K562 (cell line): ENCODE measurements at regions not wholly inside any gene's neighbourhood (a gene's known extent, or its start where the extent isn't known, plus 50 kb on each side); places are given as distances from the start of the nearest gene placed in this dataset.

Experiments used
- ATAC-seq: fragments of 200-7000 bp; cut with Tn5 transposase; 3 replicates; pipeline ENCODE4 v1.9.1; 2020; ENCODE audit warnings: moderate library complexity
- BruUV-seq: library from RNA; stranded (reverse); fragments of 400-500 nt; replicated peaks from 2 replicates; lab custom pipeline; 2021; lab: Mats Ljungman, UMichigan
- CTCF ChIA-PET: fragments of 300-600 bp; formaldehyde crosslinking; extraction: SDS; loops from one replicate; lab custom pipeline; 2021; ENCODE audit warnings: low intra/inter-chr PET ratio; lab: Yijun Ruan, JAX
- POLR2A ChIA-PET: fragments of 300-600, 350-650 bp; sonication (Branson Sonifier 250); formaldehyde crosslinking; extraction: SDS; loops from one replicate; lab custom pipeline; 2021; ENCODE audit warnings: antibody characterized with exemption, inconsistent platforms; lab: Yijun Ruan, JAX
- DNase-seq, 4 experiments: peaks; one replicate each; pipeline versions ENCODE4 v3.0.0 to v3.0.0-alpha.2; 2011 to 2018; ENCODE audit warnings: low spot score in 3 of 4, mixed read lengths in 3 of 4; ENCODE audit errors: extremely low read depth in 1 of 4
- FAIRE-seq: peaks from 2 replicates; lab custom pipeline; 2011; peaks lifted over from hg19 to GRCh38; lab: Jason Lieb, UNC
- H2AFZ ChIP-seq: 2 replicates; pipeline ENCODE4 v1.6.0; 2011; ENCODE audit warnings: low read depth, low read length, control low read depth, inconsistent platforms
- H3K27ac ChIP-seq: fragments of 200-600 bp; 3 replicates; pipeline ENCODE4 v1.8.0; 2011; ENCODE audit warnings: low read depth, mild to moderate bottlenecking, control low read depth, inconsistent platforms, low read length, moderate library complexity, mixed read lengths; ENCODE audit errors: extremely low read depth
- H3K27me3 ChIP-seq, 2 experiments: fragments of 300-600 bp in 1 of 2; 2 replicates in 1 of 2; 3 replicates in 1 of 2; pipeline versions ENCODE4 v1.6.0 to v1.8.0; 2011; ENCODE audit warnings: inconsistent platforms in 2 of 2, low read length in 2 of 2, mild to moderate bottlenecking in 1 of 2, mixed read lengths in 1 of 2, moderate library complexity in 1 of 2; ENCODE audit not compliant: control insufficient read depth in 2 of 2, insufficient read depth in 2 of 2
- H3K36me3 ChIP-seq: fragments of 300-600 bp; 3 replicates; pipeline ENCODE4 v1.8.0; 2011; ENCODE audit warnings: mild to moderate bottlenecking, low read length, inconsistent platforms; ENCODE audit not compliant: control insufficient read depth, insufficient read depth
- H3K4me1 ChIP-seq, 2 experiments: fragments of 200-600 bp in 1 of 2; replicated peaks in 1 of 2; 2 replicates in 1 of 2; 3 replicates in 1 of 2; pipeline versions ENCODE4 v1.5.1 to v1.8.0; 2011; ENCODE audit warnings: inconsistent platforms in 2 of 2, low read length in 2 of 2, mild to moderate bottlenecking in 1 of 2, mixed read lengths in 1 of 2, moderate library complexity in 1 of 2; ENCODE audit not compliant: control insufficient read depth in 2 of 2, insufficient read depth in 2 of 2
- H3K4me2 ChIP-seq: 2 replicates; pipeline ENCODE4 v1.6.1; 2011; ENCODE audit warnings: low read length, control low read depth, inconsistent platforms, mixed read lengths; ENCODE audit not compliant: insufficient read depth
- H3K4me3 ChIP-seq: fragments of 200-600 bp; sonication (generic), shearing (Covaris generic); 2 replicates; pipeline ENCODE4 v1.5.1; 2016; ENCODE audit warnings: control low read depth, inconsistent platforms
- H3K79me2 ChIP-seq: fragments of 200-600 bp; 3 replicates; pipeline ENCODE4 v1.8.0; 2011; ENCODE audit warnings: low read length, inconsistent platforms; ENCODE audit not compliant: control insufficient read depth, insufficient read depth
- H3K9ac ChIP-seq, 2 experiments: 2 replicates each; pipeline versions ENCODE4 v1.6.0 to v1.6.1; 2011; ENCODE audit warnings: low read depth in 2 of 2, low read length in 2 of 2, control low read depth in 1 of 2, inconsistent platforms in 1 of 2, mild to moderate bottlenecking in 1 of 2, mixed read lengths in 1 of 2; ENCODE audit not compliant: insufficient read depth in 1 of 2
- H3K9me1 ChIP-seq: one replicate; pipeline ENCODE4 v1.6.0; 2011; ENCODE audit warnings: inconsistent platforms, mild to moderate bottlenecking, low read length, moderate library complexity; ENCODE audit not compliant: control insufficient read depth, insufficient read depth
- H3K9me3 ChIP-seq: replicated peaks from 2 replicates; pipeline ENCODE4 v1.5.1; 2011; ENCODE audit warnings: low read depth, low read length, inconsistent platforms; ENCODE audit not compliant: control insufficient read depth, insufficient read depth
- H4K20me1 ChIP-seq: replicated peaks from 2 replicates; pipeline ENCODE4 v1.6.1; 2011; ENCODE audit warnings: low read length, inconsistent platforms, mixed read lengths; ENCODE audit not compliant: control insufficient read depth, insufficient read depth
- ARHGAP35 ChIP-seq: fragments of 450-650 bp; IDR thresholded peaks from 2 replicates; pipeline ENCODE4 v1.6.1; 2018; ENCODE audit not compliant: partially characterized antibody
- CCAR2 ChIP-seq: fragments of 200-400 bp; formaldehyde crosslinking; IDR thresholded peaks from 2 replicates; pipeline ENCODE4 v1.6.1; 2017; ENCODE audit warnings: mild to moderate bottlenecking, low read depth, low read length
- CHD1 ChIP-seq: fragments of 200-600 bp; sonication (generic); IDR thresholded peaks from one replicate; pipeline ENCODE4 v1.6.1; 2012; ENCODE audit warnings: mild to moderate bottlenecking, moderate library complexity, low read length, inconsistent platforms
- EP400 ChIP-seq: fragments of 450-650 bp; IDR thresholded peaks from 2 replicates; pipeline ENCODE4 v1.6.1; 2017; ENCODE audit warnings: antibody characterized with exemption, mild to moderate bottlenecking, moderate library complexity
- HNRNPL ChIP-seq: fragments of 200-400 bp; formaldehyde crosslinking; IDR thresholded peaks from 2 replicates; pipeline ENCODE4 v1.6.1; 2017; ENCODE audit warnings: low read depth, mild to moderate bottlenecking, low read length
- MED1 ChIP-seq: sonication (generic); formaldehyde crosslinking; IDR thresholded peaks from 2 replicates; pipeline ENCODE4 v1.8.1; 2023; ENCODE audit warnings: missing genetic modification reagents, borderline replicate concordance
- NCOA2 ChIP-seq, 2 experiments: fragments of 450-650 bp; IDR thresholded peaks; 2 replicates each; pipeline ENCODE4 v1.6.1; 2018; ENCODE audit warnings: mild to moderate bottlenecking in 2 of 2, moderate library complexity in 1 of 2; ENCODE audit not compliant: partially characterized antibody in 2 of 2
- NR3C1 ChIP-seq: sonication (generic); formaldehyde crosslinking; IDR thresholded peaks from 2 replicates; pipeline ENCODE4 v1.8.1; 2022; ENCODE audit warnings: missing genetic modification reagents
- PRPF4 ChIP-seq: fragments of 200-400 bp; formaldehyde crosslinking; IDR thresholded peaks from one replicate; pipeline ENCODE4 v1.6.1; 2017; ENCODE audit warnings: low read length, low read depth, mild to moderate bottlenecking; ENCODE audit not compliant: insufficient read depth, poor library complexity, severe bottlenecking
- SREBF1 ChIP-seq: fragments of 150-350 bp; IDR thresholded peaks from 2 replicates; pipeline ENCODE4 v1.6.1; 2014; ENCODE audit warnings: antibody characterized with exemption, low read depth, low read length, borderline replicate concordance
- U2AF2 ChIP-seq: fragments of 200-400 bp; formaldehyde crosslinking; optimal IDR thresholded peaks from 2 replicates; pipeline ENCODE3; 2017; ENCODE audit warnings: low read depth, mild to moderate bottlenecking, low read length
- ZNF197 ChIP-seq: fragments of 200-800 bp; sonication (Bioruptor generic); IDR thresholded peaks from 2 replicates; pipeline ENCODE4 v1.6.1; 2016; ENCODE audit warnings: low read depth, missing genetic modification characterization, missing compliant biosample characterization
- ZNF583 ChIP-seq: fragments of 250-450 bp; sonication (Bioruptor Pico); IDR thresholded peaks from 2 replicates; pipeline ENCODE4 v1.4.0; 2020
- ZNF695 ChIP-seq: fragments of 450-650 bp; formaldehyde crosslinking; IDR thresholded peaks from 2 replicates; pipeline ENCODE4 v1.4.0; 2020; ENCODE audit warnings: mild to moderate bottlenecking, moderate library complexity
- ZNF76 ChIP-seq: fragments of 250-450 bp; sonication (Bioruptor Pico); IDR thresholded peaks from 2 replicates; pipeline ENCODE4 v1.4.0; 2020; ENCODE audit warnings: mild to moderate bottlenecking, moderate library complexity, borderline replicate concordance
- WGBS: fragments of 100-300 bp; shearing (Covaris generic); methylation state at CpG from one replicate; pipeline ENCODE4 v1.1.6; 2016; ENCODE audit warnings: low coverage, mixed read lengths; ENCODE audit not compliant: insufficient coverage; ENCODE audit errors: missing lambda C conversion rate; 5-methylcytosine and 5-hydroxymethylcytosine counted together
- in situ Hi-C: fragments of 300-500 bp; cut with MboI; formaldehyde crosslinking; loops from 4 replicates; pipeline ENCODE4 v1.15.0; 2018; ENCODE audit warnings: inconsistent platforms, mixed read lengths
- intact Hi-C: fragments of 100-400 bp; cut with micrococcal nuclease; formaldehyde crosslinking; loops from 2 replicates; pipeline ENCODE4 v1.14.2; 2022
- TF ChIP-seq, protein P1 (sequence below): fragments of 450-650 bp; IDR thresholded peaks from 2 replicates; pipeline ENCODE4 v1.6.1; 2016; ENCODE audit warnings: missing biosample characterization, missing genetic modification characterization
- TF ChIP-seq, protein P2 (sequence below), 3 experiments: fragments of 200-800 bp in 1 of 3; fragments of 250-450 bp in 1 of 3; fragments of 450-650 bp in 1 of 3; sonication (Bioruptor Pico) in 1 of 3; sonication (Bioruptor generic) in 1 of 3; formaldehyde crosslinking in 1 of 3; IDR thresholded peaks; 2 replicates each; pipeline versions ENCODE4 v1.6.1 to v1.8.0; 2016 to 2022; ENCODE audit warnings: mild to moderate bottlenecking in 2 of 3, missing genetic modification characterization in 2 of 3, missing compliant biosample characterization in 1 of 3, moderate library complexity in 1 of 3
- TF ChIP-seq, protein P3 (sequence below): sonication (generic); formaldehyde crosslinking; IDR thresholded peaks from 2 replicates; pipeline ENCODE4 v1.8.0; 2023; ENCODE audit warnings: mild to moderate bottlenecking, missing genetic modification reagents
- TF ChIP-seq, protein P4 (sequence below): fragments of 250-450 bp; sonication (Bioruptor Pico); IDR thresholded peaks from 2 replicates; pipeline ENCODE4 v1.9.0; 2021; ENCODE audit warnings: mild to moderate bottlenecking

DNA sequence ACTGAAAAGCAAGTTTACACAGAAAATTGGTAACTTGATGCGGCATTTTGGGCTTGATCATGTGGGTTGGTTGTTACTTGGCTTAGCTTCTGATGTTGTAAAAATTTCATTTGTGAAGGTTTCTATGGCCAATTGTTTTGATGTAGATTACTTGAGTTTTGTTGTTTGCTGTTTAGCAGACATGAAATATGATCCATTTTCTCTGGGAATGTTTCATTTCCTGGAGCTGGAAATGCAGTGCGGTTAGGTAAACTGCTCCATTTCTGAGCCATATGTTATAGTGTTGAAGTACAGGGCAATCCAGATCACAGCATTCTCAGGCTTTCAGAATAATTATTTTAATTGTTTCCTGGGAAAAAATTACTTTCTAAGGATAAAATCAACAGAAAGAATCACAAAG is 396.9 kb downstream of the ENC1 start:
- Histone ChIP-seq H3K27ac (no peak overlapping the region), H3K36me3 (no peaks in the 10 kb centered on the region), H3K79me2 (no peaks in the 10 kb centered on the region), H3K4me3 (no peak overlapping the region), H3K9me1 (no peaks in the 10 kb centered on the region), H3K9ac (no peak overlapping the region), H4K20me1 (no peaks in the 10 kb centered on the region), H3K4me1 (no peaks in the 10 kb centered on the region), H3K27me3 (no peaks in the 10 kb centered on the region), H3K4me2 (no peak overlapping the region), H3K9me3 (no peaks in the 10 kb centered on the region), H2AFZ (no peak overlapping the region)
- ChIA-PET POLR2A (no interaction called here), CTCF (no interaction called here)
- in situ Hi-C loops (no loop called here), intact Hi-C loops (no loop called here)
- FAIRE-seq: no peak
- BruUV-seq: no TSS peak
- DNase-seq: no peak
- 9% methylated on average over 2 of the region's 2 CpGs for WGBS
- no peak for ATAC-seq
- TF ChIP-seq SREBF1 (no peak), ZNF76 (CRISPR knock-in tag) (no peak), CCAR2 (no peak), CHD1 (no peak), U2AF2 (no peak), NR3C1 (CRISPR knock-in tag) (no peak), NCOA2 (IDR thresholded peaks at IDR 0.05; ENCODE audit: partially characterized antibody in 2 of 2) (no peak), MED1 (CRISPR knock-in tag) (no peak), PRPF4 (no peak), ARHGAP35 (no peak), ZNF197 (CRISPR knock-in tag) (no peak), EP400 (no peak), ZNF583 (CRISPR knock-in tag) (no peak), HNRNPL (no peak), ZNF695 (no peak)
- TF ChIP-seq, protein P1, sequence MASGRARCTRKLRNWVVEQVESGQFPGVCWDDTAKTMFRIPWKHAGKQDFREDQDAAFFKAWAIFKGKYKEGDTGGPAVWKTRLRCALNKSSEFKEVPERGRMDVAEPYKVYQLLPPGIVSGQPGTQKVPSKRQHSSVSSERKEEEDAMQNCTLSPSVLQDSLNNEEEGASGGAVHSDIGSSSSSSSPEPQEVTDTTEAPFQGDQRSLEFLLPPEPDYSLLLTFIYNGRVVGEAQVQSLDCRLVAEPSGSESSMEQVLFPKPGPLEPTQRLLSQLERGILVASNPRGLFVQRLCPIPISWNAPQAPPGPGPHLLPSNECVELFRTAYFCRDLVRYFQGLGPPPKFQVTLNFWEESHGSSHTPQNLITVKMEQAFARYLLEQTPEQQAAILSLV (tag): no peak
- TF ChIP-seq, protein P2, sequence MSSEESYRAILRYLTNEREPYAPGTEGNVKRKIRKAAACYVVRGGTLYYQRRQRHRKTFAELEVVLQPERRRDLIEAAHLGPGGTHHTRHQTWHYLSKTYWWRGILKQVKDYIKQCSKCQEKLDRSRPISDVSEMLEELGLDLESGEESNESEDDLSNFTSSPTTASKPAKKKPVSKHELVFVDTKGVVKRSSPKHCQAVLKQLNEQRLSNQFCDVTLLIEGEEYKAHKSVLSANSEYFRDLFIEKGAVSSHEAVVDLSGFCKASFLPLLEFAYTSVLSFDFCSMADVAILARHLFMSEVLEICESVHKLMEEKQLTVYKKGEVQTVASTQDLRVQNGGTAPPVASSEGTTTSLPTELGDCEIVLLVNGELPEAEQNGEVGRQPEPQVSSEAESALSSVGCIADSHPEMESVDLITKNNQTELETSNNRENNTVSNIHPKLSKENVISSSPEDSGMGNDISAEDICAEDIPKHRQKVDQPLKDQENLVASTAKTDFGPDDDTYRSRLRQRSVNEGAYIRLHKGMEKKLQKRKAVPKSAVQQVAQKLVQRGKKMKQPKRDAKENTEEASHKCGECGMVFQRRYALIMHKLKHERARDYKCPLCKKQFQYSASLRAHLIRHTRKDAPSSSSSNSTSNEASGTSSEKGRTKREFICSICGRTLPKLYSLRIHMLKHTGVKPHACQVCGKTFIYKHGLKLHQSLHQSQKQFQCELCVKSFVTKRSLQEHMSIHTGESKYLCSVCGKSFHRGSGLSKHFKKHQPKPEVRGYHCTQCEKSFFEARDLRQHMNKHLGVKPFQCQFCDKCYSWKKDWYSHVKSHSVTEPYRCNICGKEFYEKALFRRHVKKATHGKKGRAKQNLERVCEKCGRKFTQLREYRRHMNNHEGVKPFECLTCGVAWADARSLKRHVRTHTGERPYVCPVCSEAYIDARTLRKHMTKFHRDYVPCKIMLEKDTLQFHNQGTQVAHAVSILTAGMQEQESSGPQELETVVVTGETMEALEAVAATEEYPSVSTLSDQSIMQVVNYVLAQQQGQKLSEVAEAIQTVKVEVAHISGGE (CRISPR knock-in tag; IDR thresholded peaks at IDR 0.05): no peak
- TF ChIP-seq, protein P3, sequence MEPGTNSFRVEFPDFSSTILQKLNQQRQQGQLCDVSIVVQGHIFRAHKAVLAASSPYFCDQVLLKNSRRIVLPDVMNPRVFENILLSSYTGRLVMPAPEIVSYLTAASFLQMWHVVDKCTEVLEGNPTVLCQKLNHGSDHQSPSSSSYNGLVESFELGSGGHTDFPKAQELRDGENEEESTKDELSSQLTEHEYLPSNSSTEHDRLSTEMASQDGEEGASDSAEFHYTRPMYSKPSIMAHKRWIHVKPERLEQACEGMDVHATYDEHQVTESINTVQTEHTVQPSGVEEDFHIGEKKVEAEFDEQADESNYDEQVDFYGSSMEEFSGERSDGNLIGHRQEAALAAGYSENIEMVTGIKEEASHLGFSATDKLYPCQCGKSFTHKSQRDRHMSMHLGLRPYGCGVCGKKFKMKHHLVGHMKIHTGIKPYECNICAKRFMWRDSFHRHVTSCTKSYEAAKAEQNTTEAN (CRISPR knock-in tag): no peak
- TF ChIP-seq, protein P4, sequence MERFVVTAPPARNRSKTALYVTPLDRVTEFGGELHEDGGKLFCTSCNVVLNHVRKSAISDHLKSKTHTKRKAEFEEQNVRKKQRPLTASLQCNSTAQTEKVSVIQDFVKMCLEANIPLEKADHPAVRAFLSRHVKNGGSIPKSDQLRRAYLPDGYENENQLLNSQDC (CRISPR knock-in tag): no peak
